Right atrium auricular region (tissue), 2 donors: ENCODE measurements at regions not wholly inside any gene's neighbourhood (a gene's known extent, or its start where the extent isn't known, plus 50 kb on each side); places are given as distances from the start of the nearest gene placed in this dataset.

Experiments
- DNase-seq: peaks from one replicate; pipeline ENCODE4 v3.0.0-alpha.2; 2019; ENCODE audit warnings: low spot score
- H3K27ac ChIP-seq, 2 donors: fragments of 200-600 bp; sonication (generic); 1 replicate in 1 of 2; 2 replicates in 1 of 2; pipeline ENCODE4 v1.5.1; 2016 to 2019
- H3K27me3 ChIP-seq, 2 donors: fragments of 200-600 bp; sonication (generic); one replicate each; pipeline versions ENCODE4 v1.5.1 to v1.6.0; 2017 to 2019
- H3K36me3 ChIP-seq: fragments of 200-600 bp; sonication (generic); one replicate; pipeline ENCODE4 v1.5.1; 2016
- H3K4me1 ChIP-seq, 2 donors: fragments of 200-600 bp; sonication (generic); one replicate each; pipeline versions ENCODE4 v1.5.1 to v1.6.0; 2017 to 2019
- H3K4me3 ChIP-seq, 2 donors: fragments of 200-600 bp; sonication (generic); 1 replicate in 1 of 2; 2 replicates in 1 of 2; pipeline ENCODE4 v1.5.1; 2017 to 2019; ENCODE audit warnings: mild to moderate bottlenecking in 1 of 2, moderate library complexity in 1 of 2
- H3K9me3 ChIP-seq, 2 donors: fragments of 200-600 bp; sonication (generic); one replicate each; pipeline ENCODE4 v1.5.1; 2019
- TF ChIP-seq, protein P1 (sequence below), 2 donors: fragments of 200-600 bp; sonication (generic); IDR thresholded peaks; one replicate each; pipeline ENCODE4 v1.5.1; 2019; ENCODE audit warnings: antibody characterized with exemption in 2 of 2

GRCh38 chr5:42908509-42909488 lies 97.1 kb upstream of the SELENOP start:
- DNase-seq = peak; percentile 92
- TF ChIP-seq, protein P1, sequence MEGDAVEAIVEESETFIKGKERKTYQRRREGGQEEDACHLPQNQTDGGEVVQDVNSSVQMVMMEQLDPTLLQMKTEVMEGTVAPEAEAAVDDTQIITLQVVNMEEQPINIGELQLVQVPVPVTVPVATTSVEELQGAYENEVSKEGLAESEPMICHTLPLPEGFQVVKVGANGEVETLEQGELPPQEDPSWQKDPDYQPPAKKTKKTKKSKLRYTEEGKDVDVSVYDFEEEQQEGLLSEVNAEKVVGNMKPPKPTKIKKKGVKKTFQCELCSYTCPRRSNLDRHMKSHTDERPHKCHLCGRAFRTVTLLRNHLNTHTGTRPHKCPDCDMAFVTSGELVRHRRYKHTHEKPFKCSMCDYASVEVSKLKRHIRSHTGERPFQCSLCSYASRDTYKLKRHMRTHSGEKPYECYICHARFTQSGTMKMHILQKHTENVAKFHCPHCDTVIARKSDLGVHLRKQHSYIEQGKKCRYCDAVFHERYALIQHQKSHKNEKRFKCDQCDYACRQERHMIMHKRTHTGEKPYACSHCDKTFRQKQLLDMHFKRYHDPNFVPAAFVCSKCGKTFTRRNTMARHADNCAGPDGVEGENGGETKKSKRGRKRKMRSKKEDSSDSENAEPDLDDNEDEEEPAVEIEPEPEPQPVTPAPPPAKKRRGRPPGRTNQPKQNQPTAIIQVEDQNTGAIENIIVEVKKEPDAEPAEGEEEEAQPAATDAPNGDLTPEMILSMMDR (IDR thresholded peaks at IDR 0.05) = peak; percentile 65 to 88
- Histone ChIP-seq H3K9me3 (no peaks in the 10 kb centered on the region), H3K27me3 (peaks cover 0 to 5% of the 10 kb centered on the region in 2 donors), H3K4me1 (peaks cover 0 to 6% of the 10 kb centered on the region in 2 donors), H3K36me3 (no peaks in the 10 kb centered on the region), H3K27ac (no peak overlapping the region), H3K4me3 (peak overlapping the region; percentile 37 to 50)

- H3K4me3 ChIP-seq = peak overlapping the region in 1 of 2 donors; percentile 50
- TF ChIP-seq, protein P1 (IDR thresholded peaks at IDR 0.05) = no peak
- H3K27ac ChIP-seq = no peak overlapping the region
Observed at GRCh38 chr5:42908086-42908485, 96.4 kb upstream of the SELENOP start.

GRCh38 chr5:42905827-42906226 lies 94.1 kb upstream of the SELENOP start:
- Histone ChIP-seq H3K4me3 (no peak overlapping the region), H3K36me3 (no peaks in the 10 kb centered on the region), H3K27ac (no peak overlapping the region), H3K27me3 (peaks cover 0 to 5% of the 10 kb centered on the region in 2 donors), H3K9me3 (no peaks in the 10 kb centered on the region), H3K4me1 (peaks cover 0 to 6% of the 10 kb centered on the region in 2 donors)
- no peak for DNase-seq
- TF ChIP-seq, protein P1 (IDR thresholded peaks at IDR 0.05) = no peak

More at GRCh38 chr5:42908086-42908485, 96.4 kb upstream of the SELENOP start:
- peaks cover 0 to 5% of the 10 kb centered on the region in 2 donors for H3K27me3 ChIP-seq
- no peaks in the 10 kb centered on the region for H3K9me3 ChIP-seq
- no peak for DNase-seq
- no peaks in the 10 kb centered on the region for H3K36me3 ChIP-seq
- peaks cover 0 to 6% of the 10 kb centered on the region in 2 donors for H3K4me1 ChIP-seq

GRCh38 chr5:42900734-42901133 lies 89.0 kb upstream of the SELENOP start:
- Histone ChIP-seq H3K9me3 (no peaks in the 10 kb centered on the region), H3K4me1 (no peaks in the 10 kb centered on the region), H3K4me3 (no peak overlapping the region), H3K36me3 (no peaks in the 10 kb centered on the region), H3K27ac (no peak overlapping the region), H3K27me3 (no peaks in the 10 kb centered on the region)
- no peak for DNase-seq
- TF ChIP-seq, protein P1 (IDR thresholded peaks at IDR 0.05) = no peak

DNA sequence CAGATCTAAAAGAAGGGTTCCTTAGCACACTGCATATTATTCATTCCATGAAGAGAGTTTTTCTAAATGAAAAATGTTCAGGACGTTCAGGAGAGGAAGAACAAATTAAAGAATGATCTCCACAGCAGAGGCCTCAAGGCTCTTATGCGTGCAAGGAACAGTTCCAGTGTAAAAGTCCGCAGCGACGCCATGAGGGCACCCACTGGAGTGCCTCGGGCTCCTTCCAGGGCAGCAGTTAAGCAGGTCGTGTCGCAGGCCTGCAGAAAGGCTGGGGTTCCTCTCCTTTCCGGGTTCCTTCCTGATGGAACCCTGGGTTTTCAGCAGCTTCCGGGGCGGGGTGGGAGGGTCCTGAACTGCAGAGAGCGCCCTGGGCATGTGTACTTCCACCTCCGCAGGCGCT lies 87.1 kb upstream of the SELENOP start:
- Histone ChIP-seq H3K9me3 (no peaks in the 10 kb centered on the region), H3K4me3 (no peak overlapping the region), H3K4me1 (no peaks in the 10 kb centered on the region), H3K27ac (no peak overlapping the region), H3K27me3 (no peaks in the 10 kb centered on the region), H3K36me3 (no peaks in the 10 kb centered on the region)
- TF ChIP-seq, protein P1 (IDR thresholded peaks at IDR 0.05) = no peak
- DNase-seq = no peak
